ENCODE measurements at regions not wholly inside any gene's neighbourhood (a gene's known extent, or its start where the extent isn't known, plus 50 kb on each side); places are given as distances from the start of the nearest gene placed in this dataset.

DNA sequence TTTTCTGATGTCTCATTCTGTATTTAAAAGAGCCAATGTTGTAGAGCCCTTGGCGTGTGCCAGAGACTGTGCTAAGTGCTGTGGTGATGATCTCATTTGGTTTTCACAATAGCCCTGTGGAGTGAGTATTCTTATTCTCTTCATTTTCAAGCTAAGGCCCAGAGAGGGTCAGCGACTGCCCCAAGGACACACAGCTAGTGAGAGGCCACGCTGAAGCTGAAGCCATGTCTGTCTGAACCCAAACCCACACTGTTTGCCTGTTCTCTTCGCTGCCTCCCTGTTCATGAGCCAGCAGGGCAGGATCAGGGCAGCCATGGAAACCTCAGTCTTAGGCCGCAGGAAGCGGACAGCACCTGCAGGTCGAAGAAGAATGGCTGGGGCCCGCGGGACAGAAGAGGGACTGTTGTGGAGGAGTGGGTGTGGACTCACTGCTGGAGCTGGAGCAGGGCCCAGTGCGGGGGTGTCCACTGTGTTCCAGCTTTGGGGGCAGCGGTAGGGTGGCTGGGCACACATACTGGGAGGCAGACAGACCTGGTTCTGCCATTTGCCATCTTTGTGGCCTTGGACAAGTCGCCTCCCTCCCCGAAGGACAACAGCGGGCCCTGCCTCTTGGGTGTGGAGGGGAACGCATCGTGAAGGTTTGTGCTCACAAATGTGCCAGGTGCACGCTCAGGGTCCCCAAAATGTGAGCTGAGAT, 257.9 kb upstream of the MVB12B start:
- intact Hi-C loops (cut with micrococcal nuclease), result no loop called here
- POLR2A ChIA-PET, result no interaction called here
- FAIRE-seq (no peak), DNase-seq (ENCODE audit: low read depth, low spot score) (no peak)
- H3K9ac ChIP-seq (replicated peaks; ENCODE audit: extremely low read depth, insufficient read depth, low read length), result no peak overlapping the region
- TF ChIP-seq GATA2 (IDR thresholded peaks at IDR 0.05; ENCODE audit: insufficient read depth, insufficient read length, low read depth, low read length) (no peak), JUN (IDR thresholded peaks at IDR 0.05; ENCODE audit: borderline replicate concordance, insufficient read depth, insufficient read length, low read depth) (no peak), MYC (IDR thresholded peaks at IDR 0.05; ENCODE audit: low read depth, low read length) (no peak), EZH2 (IDR thresholded peaks at IDR 0.05; ENCODE audit: borderline replicate concordance, low read depth, low read length, severe bottlenecking) (no peak), FOS (IDR thresholded peaks at IDR 0.05; ENCODE audit: borderline replicate concordance, insufficient read depth, low read length) (no peak), POLR2AphosphoS5 (IDR thresholded peaks at IDR 0.05; ENCODE audit: insufficient read depth, low read depth, low read length) (no peak), POLR2A (IDR thresholded peaks at IDR 0.05; ENCODE audit: low read depth, low read length) (no peak)
- TF ChIP-seq, protein P1, sequence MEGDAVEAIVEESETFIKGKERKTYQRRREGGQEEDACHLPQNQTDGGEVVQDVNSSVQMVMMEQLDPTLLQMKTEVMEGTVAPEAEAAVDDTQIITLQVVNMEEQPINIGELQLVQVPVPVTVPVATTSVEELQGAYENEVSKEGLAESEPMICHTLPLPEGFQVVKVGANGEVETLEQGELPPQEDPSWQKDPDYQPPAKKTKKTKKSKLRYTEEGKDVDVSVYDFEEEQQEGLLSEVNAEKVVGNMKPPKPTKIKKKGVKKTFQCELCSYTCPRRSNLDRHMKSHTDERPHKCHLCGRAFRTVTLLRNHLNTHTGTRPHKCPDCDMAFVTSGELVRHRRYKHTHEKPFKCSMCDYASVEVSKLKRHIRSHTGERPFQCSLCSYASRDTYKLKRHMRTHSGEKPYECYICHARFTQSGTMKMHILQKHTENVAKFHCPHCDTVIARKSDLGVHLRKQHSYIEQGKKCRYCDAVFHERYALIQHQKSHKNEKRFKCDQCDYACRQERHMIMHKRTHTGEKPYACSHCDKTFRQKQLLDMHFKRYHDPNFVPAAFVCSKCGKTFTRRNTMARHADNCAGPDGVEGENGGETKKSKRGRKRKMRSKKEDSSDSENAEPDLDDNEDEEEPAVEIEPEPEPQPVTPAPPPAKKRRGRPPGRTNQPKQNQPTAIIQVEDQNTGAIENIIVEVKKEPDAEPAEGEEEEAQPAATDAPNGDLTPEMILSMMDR (IDR thresholded peaks at IDR 0.05; ENCODE audit: extremely low read depth in 1 of 2, insufficient read depth in 1 of 2, low read depth in 1 of 2, low read length in 2 of 2), result no peak
- TF ChIP-seq, protein P2, sequence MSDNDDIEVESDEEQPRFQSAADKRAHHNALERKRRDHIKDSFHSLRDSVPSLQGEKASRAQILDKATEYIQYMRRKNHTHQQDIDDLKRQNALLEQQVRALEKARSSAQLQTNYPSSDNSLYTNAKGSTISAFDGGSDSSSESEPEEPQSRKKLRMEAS (IDR thresholded peaks at IDR 0.05; ENCODE audit: insufficient read depth, insufficient read length), result no peak
- H3K36me3 ChIP-seq (ENCODE audit: control insufficient read depth in 2 of 2, extremely low read depth in 1 of 2, insufficient read depth in 2 of 2, low read length in 2 of 2), result no peaks in the 10 kb centered on the region
- no peak overlapping the region for H3K27ac ChIP-seq (ENCODE audit: insufficient read depth, low read depth, low read length)
- no peak overlapping the region for H3K4me2 ChIP-seq (ENCODE audit: insufficient read depth, low read length)
- no peaks in the 10 kb centered on the region for H3K9me3 ChIP-seq (replicated peaks; ENCODE audit: control insufficient read depth, insufficient read depth, low read length)
- no peak overlapping the region for H2AFZ ChIP-seq (ENCODE audit: low read depth, low read length)
- dilution Hi-C loops (cut with MboI; ENCODE audit: extremely low pct_ligation_motif_present, low sequenced_read_pairs), result no loop called here
- H3K27me3 ChIP-seq (ENCODE audit: control insufficient read depth in 2 of 2, insufficient read depth in 2 of 2, low read length in 2 of 2), result no peaks in the 10 kb centered on the region
- H3K4me3 ChIP-seq (replicated peaks in 1 of 3; ENCODE audit: insufficient read depth in 1 of 3, low read depth in 1 of 3, low read length in 3 of 3), result no peak overlapping the region
- no peaks in the 10 kb centered on the region for H3K4me1 ChIP-seq (ENCODE audit: control insufficient read depth, extremely low read depth, insufficient read depth, low read length)
- H3K79me2 ChIP-seq (ENCODE audit: control insufficient read depth, insufficient read depth, low read length), result no peaks in the 10 kb centered on the region
- no peaks in the 10 kb centered on the region for H4K20me1 ChIP-seq (replicated peaks; ENCODE audit: control insufficient read depth, extremely low read depth, insufficient read depth, low read length)
- no TSS peak for BruUV-seq (replicated peaks)
- CTCF ChIA-PET, result no interaction called here
- no peaks in the 10 kb centered on the region for H3K9me1 ChIP-seq (replicated peaks; ENCODE audit: control insufficient read depth, extremely low read depth, insufficient read depth, low read length)

Measured in endothelial cell of umbilical vein (primary cell).